Colonic mucosa (tissue), 4 donors: ENCODE measurements at regions not wholly inside any gene's neighbourhood (a gene's known extent, or its start where the extent isn't known, plus 50 kb on each side); places are given as distances from the start of the nearest gene placed in this dataset.
"Not testable (repeated sequence)": the region's sequence is repeated elsewhere in the genome, so short reads cannot be mapped to it uniquely, and the experiment has no call there.

Experiments used
- DNase-seq: peaks from one replicate; pipeline ENCODE4 v3.0.0-alpha.2; 2020
- H3K27ac ChIP-seq: fragments of 200-600 bp; one replicate; pipeline ENCODE4 v1.8.0; 2021
- H3K27me3 ChIP-seq: fragments of 200-600 bp; one replicate; pipeline ENCODE4 v1.8.0; 2021
- H3K36me3 ChIP-seq: fragments of 200-600 bp; one replicate; pipeline ENCODE4 v1.8.0; 2021
- H3K4me1 ChIP-seq: fragments of 200-600 bp; one replicate; pipeline ENCODE4 v1.8.0; 2021; ENCODE audit warnings: mild to moderate bottlenecking
- H3K4me3 ChIP-seq: fragments of 200-600 bp; one replicate; pipeline ENCODE4 v1.8.0; 2021
- H3K9ac ChIP-seq, 2 donors: one replicate each; pipeline ENCODE4 v1.7.0; 2013; ENCODE audit warnings: control low read depth in 2 of 2, low read depth in 2 of 2, low read length in 2 of 2
- H3K9me3 ChIP-seq: fragments of 200-600 bp; one replicate; pipeline ENCODE4 v1.8.0; 2021
- intact Hi-C: fragments of 100-400 bp; cut with DNase I; formaldehyde crosslinking; loops from one replicate; pipeline ENCODE4 v1.14.1; 2022
- TF ChIP-seq, protein P1 (sequence below): fragments of 200-600 bp; IDR thresholded peaks from one replicate; pipeline ENCODE4 v1.8.0; 2022; ENCODE audit warnings: antibody characterized with exemption, mild to moderate bottlenecking
- donor health status: healthy.
- donor health status: DM: no; HTN: no; CAD: no.
- donor health status: DM: no; HTN: no; CAD: no.

- no peaks in the 10 kb centered on the region for H3K36me3 ChIP-seq
- DNase-seq = no peak
- no peaks in the 10 kb centered on the region for H3K27me3 ChIP-seq
- no peak overlapping the region for H3K27ac ChIP-seq
- H3K9ac ChIP-seq = no peak overlapping the region
- no peaks in the 10 kb centered on the region for H3K4me1 ChIP-seq
- intact Hi-C loops = no loop called here
- no peak overlapping the region for H3K4me3 ChIP-seq
- TF ChIP-seq, protein P1, sequence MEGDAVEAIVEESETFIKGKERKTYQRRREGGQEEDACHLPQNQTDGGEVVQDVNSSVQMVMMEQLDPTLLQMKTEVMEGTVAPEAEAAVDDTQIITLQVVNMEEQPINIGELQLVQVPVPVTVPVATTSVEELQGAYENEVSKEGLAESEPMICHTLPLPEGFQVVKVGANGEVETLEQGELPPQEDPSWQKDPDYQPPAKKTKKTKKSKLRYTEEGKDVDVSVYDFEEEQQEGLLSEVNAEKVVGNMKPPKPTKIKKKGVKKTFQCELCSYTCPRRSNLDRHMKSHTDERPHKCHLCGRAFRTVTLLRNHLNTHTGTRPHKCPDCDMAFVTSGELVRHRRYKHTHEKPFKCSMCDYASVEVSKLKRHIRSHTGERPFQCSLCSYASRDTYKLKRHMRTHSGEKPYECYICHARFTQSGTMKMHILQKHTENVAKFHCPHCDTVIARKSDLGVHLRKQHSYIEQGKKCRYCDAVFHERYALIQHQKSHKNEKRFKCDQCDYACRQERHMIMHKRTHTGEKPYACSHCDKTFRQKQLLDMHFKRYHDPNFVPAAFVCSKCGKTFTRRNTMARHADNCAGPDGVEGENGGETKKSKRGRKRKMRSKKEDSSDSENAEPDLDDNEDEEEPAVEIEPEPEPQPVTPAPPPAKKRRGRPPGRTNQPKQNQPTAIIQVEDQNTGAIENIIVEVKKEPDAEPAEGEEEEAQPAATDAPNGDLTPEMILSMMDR = no peak
- no peaks in the 10 kb centered on the region for H3K9me3 ChIP-seq
Observed at GRCh38 chr2:66185497-66186054, 249.3 kb upstream of the MEIS1 start.

- H3K9ac ChIP-seq, H3K9me3 ChIP-seq, intact Hi-C loops, H3K27ac ChIP-seq, H3K4me3 ChIP-seq, H3K36me3 ChIP-seq, H3K27me3 ChIP-seq, H3K4me1 ChIP-seq, DNase-seq: not testable (repeated sequence)
Observed at GRCh38 chr2:66177128-66177796, 257.7 kb upstream of the MEIS1 start.

GRCh38 chr2:66174491-66174890 lies 260.4 kb upstream of the MEIS1 start:
- intact Hi-C loops = no loop called here
- no peak overlapping the region for H3K27ac ChIP-seq
- no peaks in the 10 kb centered on the region for H3K27me3 ChIP-seq
- TF ChIP-seq, protein P1 = no peak
- H3K36me3 ChIP-seq = no peaks in the 10 kb centered on the region
- H3K9ac ChIP-seq = no peak overlapping the region
- no peaks in the 10 kb centered on the region for H3K9me3 ChIP-seq
- H3K4me1 ChIP-seq = no peaks in the 10 kb centered on the region
- H3K4me3 ChIP-seq = no peak overlapping the region
- DNase-seq = no peak

- H3K9me3 ChIP-seq = no peaks in the 10 kb centered on the region
- H3K36me3 ChIP-seq = no peaks in the 10 kb centered on the region
- no peak for DNase-seq
- no peak overlapping the region for H3K4me3 ChIP-seq
- H3K27me3 ChIP-seq = no peaks in the 10 kb centered on the region
- no peak overlapping the region for H3K9ac ChIP-seq
- TF ChIP-seq, protein P1 = no peak
- intact Hi-C loops = no loop called here
- H3K27ac ChIP-seq = no peak overlapping the region
- H3K4me1 ChIP-seq = no peaks in the 10 kb centered on the region
Observed at GRCh38 chr2:66173645-66174044, 261.3 kb upstream of the MEIS1 start.

DNA sequence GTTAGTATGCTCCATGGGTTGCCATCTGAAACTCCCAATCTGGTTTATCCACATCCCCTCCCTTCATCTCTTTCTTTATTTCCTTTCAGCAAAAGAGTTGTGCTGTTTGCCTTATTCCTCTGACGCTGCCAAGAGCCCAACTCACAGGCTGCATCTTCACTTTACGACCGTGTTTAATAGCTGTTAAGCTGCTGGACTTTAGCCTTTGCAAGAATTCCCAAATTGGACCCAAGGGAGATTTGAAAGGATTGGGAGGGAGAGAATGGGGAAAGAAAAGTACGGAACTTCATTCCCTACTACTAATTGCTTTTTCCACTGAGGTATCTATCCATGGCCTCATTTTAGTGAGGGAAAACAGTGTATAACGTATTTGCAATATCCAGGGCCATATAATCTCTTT lies 263.4 kb upstream of the MEIS1 start:
- Histone ChIP-seq H3K9me3 (no peaks in the 10 kb centered on the region), H3K9ac (no peak overlapping the region), H3K27me3 (no peaks in the 10 kb centered on the region), H3K4me3 (no peak overlapping the region), H3K36me3 (no peaks in the 10 kb centered on the region), H3K4me1 (no peaks in the 10 kb centered on the region), H3K27ac (no peak overlapping the region)
- no peak for DNase-seq
- TF ChIP-seq, protein P1 = no peak
- intact Hi-C loops = no loop called here

DNA sequence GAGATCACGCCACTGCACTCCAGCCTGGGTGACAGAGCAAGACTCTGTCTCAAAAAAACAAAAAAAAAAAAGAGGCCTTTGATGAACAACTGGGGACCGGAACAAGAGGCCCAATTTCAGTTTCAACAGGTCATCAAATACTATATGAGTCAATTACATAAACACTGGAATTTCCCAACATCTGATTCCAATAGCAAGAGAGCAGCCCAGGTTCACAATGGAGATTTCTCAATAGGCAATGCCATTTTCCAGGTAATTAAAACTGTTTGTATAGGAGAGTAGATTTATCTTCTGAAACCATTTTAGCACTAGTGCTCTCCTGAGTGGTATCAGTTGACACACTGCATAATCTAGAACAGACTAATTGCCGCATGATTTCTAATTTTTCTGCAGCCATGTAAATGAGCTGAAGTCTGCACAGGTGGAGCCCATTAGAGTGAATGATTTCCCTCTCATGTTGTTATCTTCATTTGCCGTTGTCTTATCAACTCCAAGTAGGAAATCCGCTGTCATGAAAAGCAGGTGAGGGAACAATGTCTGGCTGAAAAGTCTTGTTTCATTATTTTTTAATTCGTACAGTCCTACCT lies 264.1 kb upstream of the MEIS1 start:
- Histone ChIP-seq H3K4me3 (no peak overlapping the region), H3K36me3 (no peaks in the 10 kb centered on the region), H3K9me3 (no peaks in the 10 kb centered on the region), H3K27me3 (no peaks in the 10 kb centered on the region), H3K4me1 (no peaks in the 10 kb centered on the region), H3K27ac (no peak overlapping the region), H3K9ac (no peak overlapping the region)
- intact Hi-C loops = no loop called here
- TF ChIP-seq, protein P1 = no peak
- no peak for DNase-seq
